PC-9 (cell line): ENCODE measurements at regions not wholly inside any gene's neighbourhood (a gene's known extent, or its start where the extent isn't known, plus 50 kb on each side); places are given as distances from the start of the nearest gene placed in this dataset.

Source experiments
- BruUV-seq: library from RNA; stranded (reverse); fragments of 400-500 nt; replicated peaks from 2 replicates; lab custom pipeline; 2021; lab: Mats Ljungman, UMichigan
- CTCF ChIA-PET: fragments of 300-600 bp; sonication (Branson Sonifier 250); formaldehyde crosslinking; loops from one replicate; lab custom pipeline; 2022; ENCODE audit warnings: antibody characterized with exemption; lab: Charles Lee
- POLR2A ChIA-PET: fragments of 300-600 bp; sonication (Branson Sonifier 250); formaldehyde crosslinking; loops from one replicate; lab custom pipeline; 2022; ENCODE audit warnings: antibody characterized with exemption; ENCODE audit not compliant: unreplicated experiment; lab: Charles Lee
- DNase-seq, 2 experiments: peaks; one replicate each; pipeline versions ENCODE4 v3.0.0 to v3.0.0-alpha.2; 2015 to 2022; ENCODE audit warnings: mixed read lengths in 1 of 2
- H2AFZ ChIP-seq: fragments of 200-600 bp; sonication (generic); 2 replicates; pipeline ENCODE4 v1.8.1; 2017; ENCODE audit warnings: antibody characterized with exemption
- H3F3A ChIP-seq: fragments of 200-600 bp; sonication (generic); 2 replicates; pipeline ENCODE4 v1.8.1; 2017; ENCODE audit warnings: antibody characterized with exemption, mild to moderate bottlenecking, low read depth; ENCODE audit not compliant: insufficient read depth
- H3K27ac ChIP-seq: fragments of 200-600 bp; sonication (generic); 2 replicates; pipeline ENCODE4 v1.6.1; 2016; ENCODE audit warnings: mixed run types
- H3K27me3 ChIP-seq: fragments of 200-600 bp; sonication (generic); 2 replicates; pipeline ENCODE4 v1.6.1; 2016; ENCODE audit warnings: low read depth, mixed run types; ENCODE audit not compliant: insufficient read depth
- H3K36me3 ChIP-seq: fragments of 200-600 bp; sonication (generic); 2 replicates; pipeline ENCODE4 v1.6.1; 2016; ENCODE audit warnings: low read depth, mixed run types
- H3K4me1 ChIP-seq: fragments of 200-600 bp; sonication (generic); replicated peaks from 2 replicates; pipeline ENCODE4 v1.6.1; 2016; ENCODE audit warnings: mixed run types; ENCODE audit not compliant: insufficient read depth
- H3K4me2 ChIP-seq: fragments of 200-600 bp; sonication (generic); 2 replicates; pipeline ENCODE4 v1.6.1; 2017; ENCODE audit warnings: mixed run types
- H3K4me3 ChIP-seq: fragments of 200-600 bp; sonication (generic); 2 replicates; pipeline ENCODE4 v1.6.1; 2016; ENCODE audit warnings: mixed run types
- H3K79me2 ChIP-seq: fragments of 200-600 bp; sonication (generic); 2 replicates; pipeline ENCODE4 v1.6.1; 2017; ENCODE audit warnings: low read depth, mixed run types
- H3K9me2 ChIP-seq: fragments of 200-600 bp; sonication (generic); 2 replicates; pipeline ENCODE4 v1.8.1; 2017; ENCODE audit warnings: mild to moderate bottlenecking; ENCODE audit not compliant: insufficient read depth
- H3K9me3 ChIP-seq: fragments of 200-600 bp; sonication (generic); 2 replicates; pipeline ENCODE4 v1.8.1; 2016; ENCODE audit warnings: low read depth; ENCODE audit not compliant: insufficient read depth
- H4K20me1 ChIP-seq: fragments of 200-600 bp; sonication (generic); 2 replicates; pipeline ENCODE4 v1.8.1; 2017; ENCODE audit not compliant: insufficient read depth
- EZH2 ChIP-seq: fragments of 200-600 bp; sonication (generic); IDR thresholded peaks from 2 replicates; pipeline ENCODE4 v1.8.0; 2017; ENCODE audit warnings: antibody characterized with exemption, low read depth
- intact Hi-C: fragments of 100-400 bp; cut with micrococcal nuclease; formaldehyde crosslinking; loops from one replicate; pipeline ENCODE4 v1.10.0; 2022; ENCODE audit not compliant: unreplicated experiment
- TF ChIP-seq, protein P1 (sequence below): fragments of 200-600 bp; sonication (generic); conservative IDR thresholded peaks from 2 replicates; pipeline ENCODE4 v1.6.1; 2017; ENCODE audit warnings: mixed run types, antibody characterized with exemption, mild to moderate bottlenecking, moderate library complexity

DNA sequence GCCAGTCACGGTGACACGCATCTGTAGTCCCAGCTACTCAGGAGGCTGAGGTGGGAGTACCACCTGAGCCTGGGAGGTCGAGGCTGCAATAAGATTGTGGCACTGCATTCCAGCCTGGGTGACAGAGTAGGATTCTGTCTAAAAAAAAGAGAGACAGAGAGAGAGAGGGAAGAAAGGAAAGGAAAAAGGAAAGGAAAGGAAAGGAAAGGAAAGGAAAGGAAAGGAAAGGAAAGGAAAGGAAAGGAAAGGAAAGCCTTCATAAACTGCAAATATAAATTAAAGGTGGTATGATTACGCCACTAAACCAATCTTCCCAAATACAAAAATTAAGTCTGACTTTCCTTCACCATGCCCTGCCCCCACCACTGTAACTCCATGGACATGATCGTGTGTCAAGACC is 259.3 kb upstream of the GATB start:
- H3K9me2 ChIP-seq = no peaks in the 10 kb centered on the region
- no TSS peak for BruUV-seq
- H4K20me1 ChIP-seq = no peaks in the 10 kb centered on the region
- POLR2A ChIA-PET = no interaction called here
- no peak overlapping the region for H2AFZ ChIP-seq
- no peak overlapping the region for H3K4me2 ChIP-seq
- H3K4me3 ChIP-seq = no peak overlapping the region
- H3K27ac ChIP-seq = no peak overlapping the region
- intact Hi-C loops = no loop called here
- no peaks in the 10 kb centered on the region for H3K9me3 ChIP-seq
- H3K79me2 ChIP-seq = no peaks in the 10 kb centered on the region
- no peaks in the 10 kb centered on the region for H3K27me3 ChIP-seq
- TF ChIP-seq, protein P1, sequence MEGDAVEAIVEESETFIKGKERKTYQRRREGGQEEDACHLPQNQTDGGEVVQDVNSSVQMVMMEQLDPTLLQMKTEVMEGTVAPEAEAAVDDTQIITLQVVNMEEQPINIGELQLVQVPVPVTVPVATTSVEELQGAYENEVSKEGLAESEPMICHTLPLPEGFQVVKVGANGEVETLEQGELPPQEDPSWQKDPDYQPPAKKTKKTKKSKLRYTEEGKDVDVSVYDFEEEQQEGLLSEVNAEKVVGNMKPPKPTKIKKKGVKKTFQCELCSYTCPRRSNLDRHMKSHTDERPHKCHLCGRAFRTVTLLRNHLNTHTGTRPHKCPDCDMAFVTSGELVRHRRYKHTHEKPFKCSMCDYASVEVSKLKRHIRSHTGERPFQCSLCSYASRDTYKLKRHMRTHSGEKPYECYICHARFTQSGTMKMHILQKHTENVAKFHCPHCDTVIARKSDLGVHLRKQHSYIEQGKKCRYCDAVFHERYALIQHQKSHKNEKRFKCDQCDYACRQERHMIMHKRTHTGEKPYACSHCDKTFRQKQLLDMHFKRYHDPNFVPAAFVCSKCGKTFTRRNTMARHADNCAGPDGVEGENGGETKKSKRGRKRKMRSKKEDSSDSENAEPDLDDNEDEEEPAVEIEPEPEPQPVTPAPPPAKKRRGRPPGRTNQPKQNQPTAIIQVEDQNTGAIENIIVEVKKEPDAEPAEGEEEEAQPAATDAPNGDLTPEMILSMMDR = no peak
- TF ChIP-seq EZH2 = no peak
- H3F3A ChIP-seq = no peaks in the 10 kb centered on the region
- no peaks in the 10 kb centered on the region for H3K4me1 ChIP-seq
- CTCF ChIA-PET = no interaction called here
- DNase-seq = no peak
- H3K36me3 ChIP-seq = no peaks in the 10 kb centered on the region

GRCh38 chr4:152016303-152016620 is 255.5 kb upstream of the GATB start:
- H3K9me3 ChIP-seq = no peaks in the 10 kb centered on the region
- H3F3A ChIP-seq = no peaks in the 10 kb centered on the region
- no peak overlapping the region for H3K4me2 ChIP-seq
- H3K27ac ChIP-seq = no peak overlapping the region
- CTCF ChIA-PET = no interaction called here
- no peaks in the 10 kb centered on the region for H3K36me3 ChIP-seq
- DNase-seq = no peak
- intact Hi-C loops = no loop called here
- no peaks in the 10 kb centered on the region for H4K20me1 ChIP-seq
- H3K4me3 ChIP-seq = no peak overlapping the region
- H3K9me2 ChIP-seq = no peaks in the 10 kb centered on the region
- no peaks in the 10 kb centered on the region for H3K79me2 ChIP-seq
- H2AFZ ChIP-seq = no peak overlapping the region
- no peaks in the 10 kb centered on the region for H3K27me3 ChIP-seq
- POLR2A ChIA-PET = no interaction called here
- no TSS peak for BruUV-seq
- TF ChIP-seq, protein P1 = no peak
- no peak for TF ChIP-seq EZH2
- H3K4me1 ChIP-seq = no peaks in the 10 kb centered on the region

GRCh38 chr4:152015597-152016302 is 254.9 kb upstream of the GATB start:
- intact Hi-C loops = no loop called here
- H3K4me1 ChIP-seq = no peaks in the 10 kb centered on the region
- no peaks in the 10 kb centered on the region for H3K79me2 ChIP-seq
- H3K27ac ChIP-seq = no peak overlapping the region
- H3F3A ChIP-seq = no peaks in the 10 kb centered on the region
- H3K36me3 ChIP-seq = no peaks in the 10 kb centered on the region
- ChIA-PET POLR2A (no interaction called here), CTCF (no interaction called here)
- no peak for DNase-seq
- H3K27me3 ChIP-seq = no peaks in the 10 kb centered on the region
- no peaks in the 10 kb centered on the region for H3K9me3 ChIP-seq
- no peak overlapping the region for H2AFZ ChIP-seq
- H3K9me2 ChIP-seq = no peaks in the 10 kb centered on the region
- H4K20me1 ChIP-seq = no peaks in the 10 kb centered on the region
- H3K4me2 ChIP-seq = no peak overlapping the region
- H3K4me3 ChIP-seq = no peak overlapping the region
- no TSS peak for BruUV-seq
- TF ChIP-seq, protein P1 = no peak
- TF ChIP-seq EZH2 = no peak
